HUES64 (cell line): ENCODE measurements at regions not wholly inside any gene's neighbourhood (a gene's known extent, or its start where the extent isn't known, plus 50 kb on each side); places are given as distances from the start of the nearest gene placed in this dataset.
A peak's percentile ranks its signal among the peaks of the same experiment; 100 is the strongest.

Source experiments
- H3K27ac ChIP-seq: 2 replicates; pipeline ENCODE4 v1.7.0; 2013; ENCODE audit warnings: low read depth, low read length, inconsistent platforms
- H3K27me3 ChIP-seq: 2 replicates; pipeline ENCODE4 v1.6.1; 2013; ENCODE audit warnings: mild to moderate bottlenecking, low read length; ENCODE audit not compliant: insufficient read depth
- H3K36me3 ChIP-seq: 2 replicates; pipeline ENCODE4 v1.6.1; 2013; ENCODE audit warnings: mild to moderate bottlenecking, low read length; ENCODE audit not compliant: insufficient read depth
- H3K4me1 ChIP-seq: 2 replicates; pipeline ENCODE4 v1.6.1; 2013; ENCODE audit warnings: mild to moderate bottlenecking, low read length, moderate library complexity; ENCODE audit not compliant: insufficient read depth
- H3K4me3 ChIP-seq: 2 replicates; pipeline ENCODE4 v1.5.1; 2013; ENCODE audit warnings: mild to moderate bottlenecking, low read length, moderate library complexity
- H3K9ac ChIP-seq: 2 replicates; pipeline ENCODE4 v1.6.1; 2013; ENCODE audit warnings: mild to moderate bottlenecking, low read depth, low read length
- H3K9me3 ChIP-seq: 2 replicates; pipeline ENCODE4 v1.6.1; 2013; ENCODE audit warnings: low read depth, low read length; ENCODE audit not compliant: insufficient read depth
- WGBS: fragments of 150-250, 120-280 bp; methylation state at CpG from one replicate; pipeline ENCODE4 v1.1.7; 2013; ENCODE audit warnings: missing lambda C conversion rate; 5-methylcytosine and 5-hydroxymethylcytosine counted together

GRCh38 chr3:191962324-191962723 is 501.4 kb downstream of the PYDC2 start:
- no peak overlapping the region for H3K9ac ChIP-seq

GRCh38 chr3:191963182-191963581 is 502.2 kb downstream of the PYDC2 start:
- H3K9me3 ChIP-seq = no peaks in the 10 kb centered on the region
- no peak overlapping the region for H3K4me3 ChIP-seq
- peak overlapping the region; percentile 78; the same call in 1 of the 2 replicates for H3K27ac ChIP-seq
- no peaks in the 10 kb centered on the region for H3K36me3 ChIP-seq
- H3K4me1 ChIP-seq = peaks cover 52% of the 10 kb centered on the region
- H3K9ac ChIP-seq = peak overlapping the region; percentile 30; the same call in 1 of the 2 replicates
- no peaks in the 10 kb centered on the region for H3K27me3 ChIP-seq
- WGBS = 29% methylated on average over 3 of the region's 3 CpGs

More at GRCh38 chr3:191962324-191962723, 501.4 kb downstream of the PYDC2 start:
- no peak overlapping the region for H3K4me3 ChIP-seq
- no CpG with 5 or more reads among the region's 1 CpG for WGBS
- H3K27me3 ChIP-seq = no peaks in the 10 kb centered on the region
- H3K4me1 ChIP-seq = peaks cover 52% of the 10 kb centered on the region
- H3K27ac ChIP-seq = peak overlapping the region; percentile 78
- no peaks in the 10 kb centered on the region for H3K9me3 ChIP-seq
- no peaks in the 10 kb centered on the region for H3K36me3 ChIP-seq

GRCh38 chr3:191966556-191966955 is 505.6 kb downstream of the PYDC2 start:
- peaks cover 21% of the 10 kb centered on the region for H3K4me1 ChIP-seq
- H3K27me3 ChIP-seq = no peaks in the 10 kb centered on the region
- no peaks in the 10 kb centered on the region for H3K36me3 ChIP-seq
- H3K27ac ChIP-seq = no peak overlapping the region
- no peaks in the 10 kb centered on the region for H3K9me3 ChIP-seq
- 97% methylated on average over 3 of the region's 3 CpGs for WGBS
- H3K4me3 ChIP-seq = no peak overlapping the region
- H3K9ac ChIP-seq = no peak overlapping the region

- Histone ChIP-seq H3K27ac (no peak overlapping the region), H3K4me3 (no peak overlapping the region), H3K9me3 (no peaks in the 10 kb centered on the region), H3K9ac (no peak overlapping the region), H3K36me3 (no peaks in the 10 kb centered on the region), H3K4me1 (peaks cover 4% of the 10 kb centered on the region; the same call in 1 of the 2 replicates), H3K27me3 (no peaks in the 10 kb centered on the region)
- WGBS = 62% methylated on average over 3 of the region's 3 CpGs
These were observed 507.3 kb downstream of the PYDC2 start for GRCh38 chr3:191968299-191968698.

GRCh38 chr3:191972714-191973398 is 511.9 kb downstream of the PYDC2 start:
- Histone ChIP-seq H3K27ac (no peak overlapping the region), H3K9me3 (no peaks in the 10 kb centered on the region; the same call in 1 of the 2 replicates), H3K9ac (no peak overlapping the region), H3K36me3 (no peaks in the 10 kb centered on the region), H3K4me3 (no peak overlapping the region), H3K27me3 (no peaks in the 10 kb centered on the region), H3K4me1 (no peaks in the 10 kb centered on the region)
- WGBS = 94% methylated on average over 8 of the region's 8 CpGs

GRCh38 chr3:191973820-191974219 is 512.9 kb downstream of the PYDC2 start:
- WGBS = 76% methylated on average over 6 of the region's 6 CpGs
- H3K4me1 ChIP-seq = no peaks in the 10 kb centered on the region
- no peaks in the 10 kb centered on the region for H3K36me3 ChIP-seq
- no peak overlapping the region for H3K4me3 ChIP-seq
- H3K27me3 ChIP-seq = no peaks in the 10 kb centered on the region
- H3K27ac ChIP-seq = no peak overlapping the region
- H3K9me3 ChIP-seq = no peaks in the 10 kb centered on the region; the same call in 1 of the 2 replicates
- no peak overlapping the region for H3K9ac ChIP-seq

GRCh38 chr3:191975936-191976335 is 515.0 kb downstream of the PYDC2 start:
- Histone ChIP-seq H3K36me3 (no peaks in the 10 kb centered on the region), H3K4me1 (no peaks in the 10 kb centered on the region), H3K9ac (no peak overlapping the region), H3K27ac (no peak overlapping the region), H3K9me3 (peaks cover 11% of the 10 kb centered on the region), H3K4me3 (no peak overlapping the region), H3K27me3 (no peaks in the 10 kb centered on the region)
- 62% methylated on average over 3 of the region's 6 CpGs for whole genome bisulfite sequencing

GRCh38 chr3:191980443-191980842 is 519.5 kb downstream of the PYDC2 start:
- 90% methylated on average over 2 of the region's 4 CpGs for WGBS
- H3K36me3 ChIP-seq = no peaks in the 10 kb centered on the region
- H3K4me3 ChIP-seq = no peak overlapping the region

GRCh38 chr3:191982481-191982880 is 521.5 kb downstream of the PYDC2 start:
- H3K9me3 ChIP-seq = peaks cover 13% of the 10 kb centered on the region
- no peak overlapping the region for H3K9ac ChIP-seq
- H3K27ac ChIP-seq = no peak overlapping the region
- WGBS = 65% methylated on average over 3 of the region's 3 CpGs
- no peaks in the 10 kb centered on the region for H3K4me1 ChIP-seq
- H3K27me3 ChIP-seq = no peaks in the 10 kb centered on the region
- H3K4me3 ChIP-seq = no peak overlapping the region
- no peaks in the 10 kb centered on the region for H3K36me3 ChIP-seq

More at GRCh38 chr3:191980443-191980842, 519.5 kb downstream of the PYDC2 start:
- H3K9me3 ChIP-seq = peaks cover 13% of the 10 kb centered on the region
- H3K27me3 ChIP-seq = no peaks in the 10 kb centered on the region
- no peak overlapping the region for H3K9ac ChIP-seq
- no peak overlapping the region for H3K27ac ChIP-seq
- H3K4me1 ChIP-seq = no peaks in the 10 kb centered on the region

- Histone ChIP-seq H3K27ac (no peak overlapping the region), H3K4me3 (no peak overlapping the region), H3K27me3 (no peaks in the 10 kb centered on the region), H3K9me3 (peaks cover 5% of the 10 kb centered on the region; the same call in 1 of the 2 replicates), H3K9ac (no peak overlapping the region), H3K4me1 (no peaks in the 10 kb centered on the region), H3K36me3 (no peaks in the 10 kb centered on the region)
- 96% methylated on average over 3 of the region's 3 CpGs for WGBS
These were observed 524.7 kb downstream of the PYDC2 start for GRCh38 chr3:191985691-191986090.

GRCh38 chr3:191987831-191988350 is 526.9 kb downstream of the PYDC2 start:
- H3K9ac ChIP-seq = no peak overlapping the region
- H3K4me1 ChIP-seq = no peaks in the 10 kb centered on the region
- H3K27me3 ChIP-seq = no peaks in the 10 kb centered on the region
- no peak overlapping the region for H3K4me3 ChIP-seq
- H3K27ac ChIP-seq = no peak overlapping the region
- no peaks in the 10 kb centered on the region; the same call in 1 of the 2 replicates for H3K36me3 ChIP-seq
- peaks cover 8% of the 10 kb centered on the region for H3K9me3 ChIP-seq
- WGBS = 85% methylated on average over 1 of the region's 1 CpG
